ENCODE measurements at regions not wholly inside any gene's neighbourhood (a gene's known extent, or its start where the extent isn't known, plus 50 kb on each side); places are given as distances from the start of the nearest gene placed in this dataset.

GRCh38 chr7:77474756-77475155 is 58.6 kb upstream of the GSAP start:
- no peak overlapping the region for H3K4me3 ChIP-seq (ENCODE audit: low read depth, low read length)
- TF ChIP-seq, protein P1, sequence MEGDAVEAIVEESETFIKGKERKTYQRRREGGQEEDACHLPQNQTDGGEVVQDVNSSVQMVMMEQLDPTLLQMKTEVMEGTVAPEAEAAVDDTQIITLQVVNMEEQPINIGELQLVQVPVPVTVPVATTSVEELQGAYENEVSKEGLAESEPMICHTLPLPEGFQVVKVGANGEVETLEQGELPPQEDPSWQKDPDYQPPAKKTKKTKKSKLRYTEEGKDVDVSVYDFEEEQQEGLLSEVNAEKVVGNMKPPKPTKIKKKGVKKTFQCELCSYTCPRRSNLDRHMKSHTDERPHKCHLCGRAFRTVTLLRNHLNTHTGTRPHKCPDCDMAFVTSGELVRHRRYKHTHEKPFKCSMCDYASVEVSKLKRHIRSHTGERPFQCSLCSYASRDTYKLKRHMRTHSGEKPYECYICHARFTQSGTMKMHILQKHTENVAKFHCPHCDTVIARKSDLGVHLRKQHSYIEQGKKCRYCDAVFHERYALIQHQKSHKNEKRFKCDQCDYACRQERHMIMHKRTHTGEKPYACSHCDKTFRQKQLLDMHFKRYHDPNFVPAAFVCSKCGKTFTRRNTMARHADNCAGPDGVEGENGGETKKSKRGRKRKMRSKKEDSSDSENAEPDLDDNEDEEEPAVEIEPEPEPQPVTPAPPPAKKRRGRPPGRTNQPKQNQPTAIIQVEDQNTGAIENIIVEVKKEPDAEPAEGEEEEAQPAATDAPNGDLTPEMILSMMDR (conservative IDR thresholded peaks at IDR 0.05; ENCODE audit: low read depth, low read length), result no peak

DNA sequence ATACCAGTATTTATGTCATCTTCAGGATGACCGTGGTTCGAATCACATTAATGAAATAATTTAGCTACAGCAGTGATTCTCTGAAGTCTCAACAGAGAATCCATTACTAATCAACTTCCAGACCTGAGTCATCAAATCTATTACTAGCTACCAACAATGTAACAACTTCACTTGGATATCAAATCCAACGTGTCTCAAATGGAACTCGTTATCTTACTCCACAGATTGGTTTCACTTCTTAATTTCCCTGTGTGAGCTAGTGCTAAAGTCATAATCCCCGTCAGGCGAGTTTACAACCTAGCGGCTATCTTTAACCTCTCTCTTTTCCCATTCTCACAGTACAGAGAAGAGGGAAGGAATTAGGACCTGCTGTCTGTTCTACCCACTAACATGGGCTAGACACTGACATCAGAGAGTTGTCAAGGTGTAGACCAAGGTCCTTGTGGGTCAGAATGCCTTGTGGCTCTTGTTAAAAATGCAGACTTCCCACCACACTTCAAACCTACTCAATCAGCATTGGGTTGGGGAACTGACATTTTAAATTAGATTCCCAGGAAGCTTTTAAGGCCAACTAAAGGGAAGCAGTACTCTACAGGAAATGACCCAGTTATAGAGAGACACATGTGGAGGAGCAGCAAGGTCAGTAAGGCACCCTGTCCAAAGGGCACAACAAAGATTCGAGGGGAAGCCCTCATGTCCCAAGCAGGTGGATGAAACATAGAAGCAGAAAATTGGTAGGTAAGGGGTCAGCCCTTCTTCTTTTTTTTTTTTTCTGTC is 57.3 kb upstream of the GSAP start:
- DNase-seq (ENCODE audit: low read depth), result no peak
- TF ChIP-seq, protein P1 (conservative IDR thresholded peaks at IDR 0.05; ENCODE audit: low read depth, low read length), result no peak
- H3K4me3 ChIP-seq (ENCODE audit: low read depth, low read length), result no peak overlapping the region

More at GRCh38 chr7:77474756-77475155, 58.6 kb upstream of the GSAP start:
- no peak for DNase-seq (ENCODE audit: low read depth)

DNA sequence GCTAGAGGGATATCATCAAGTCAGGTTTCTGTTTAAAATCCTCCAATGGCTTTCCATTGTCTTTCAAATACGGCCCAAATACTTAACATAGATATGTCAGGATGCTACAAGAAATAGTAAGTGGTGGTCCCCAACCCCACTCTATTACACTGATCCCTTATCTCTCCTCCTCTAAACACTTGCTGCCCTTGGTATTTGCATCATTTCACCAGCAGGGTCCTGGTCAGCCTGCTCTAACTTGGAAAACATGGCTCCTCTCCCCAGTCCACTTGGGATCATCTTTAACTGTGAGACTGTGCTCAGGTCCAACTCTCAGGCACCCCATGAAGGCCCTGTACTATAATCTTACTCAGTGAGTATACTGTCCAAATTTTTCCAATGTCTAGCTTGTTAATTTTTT is 53.8 kb upstream of the GSAP start:
- no peak overlapping the region for H3K4me3 ChIP-seq (ENCODE audit: low read depth, low read length)
- TF ChIP-seq, protein P1 (conservative IDR thresholded peaks at IDR 0.05; ENCODE audit: low read depth, low read length), result no peak
- DNase-seq (ENCODE audit: low read depth), result no peak

DNA sequence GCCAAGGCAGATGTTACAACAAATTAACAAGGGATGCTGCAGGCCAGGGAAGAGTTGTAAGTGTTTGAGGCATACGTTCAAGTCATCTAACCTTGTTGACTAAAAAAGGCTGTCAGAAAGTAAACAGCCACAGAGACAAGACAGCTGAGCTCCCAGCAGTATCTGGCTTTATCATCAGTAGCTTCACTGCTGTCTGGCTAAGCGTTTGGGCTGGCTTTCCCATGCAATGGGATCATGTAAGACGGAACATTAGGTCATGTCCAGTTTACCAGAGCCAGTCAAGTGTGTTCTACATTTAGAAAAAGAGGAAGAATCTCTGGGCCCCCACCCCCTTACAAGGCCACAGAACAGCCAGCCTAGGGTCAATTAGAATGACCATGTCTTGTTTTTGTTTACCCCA is 51.3 kb upstream of the GSAP start:
- peak; percentile 70 for DNase-seq (ENCODE audit: low read depth)
- H3K4me3 ChIP-seq (ENCODE audit: low read depth, low read length), result no peak overlapping the region
- TF ChIP-seq, protein P1 (conservative IDR thresholded peaks at IDR 0.05; ENCODE audit: low read depth, low read length), result no peak

DNA sequence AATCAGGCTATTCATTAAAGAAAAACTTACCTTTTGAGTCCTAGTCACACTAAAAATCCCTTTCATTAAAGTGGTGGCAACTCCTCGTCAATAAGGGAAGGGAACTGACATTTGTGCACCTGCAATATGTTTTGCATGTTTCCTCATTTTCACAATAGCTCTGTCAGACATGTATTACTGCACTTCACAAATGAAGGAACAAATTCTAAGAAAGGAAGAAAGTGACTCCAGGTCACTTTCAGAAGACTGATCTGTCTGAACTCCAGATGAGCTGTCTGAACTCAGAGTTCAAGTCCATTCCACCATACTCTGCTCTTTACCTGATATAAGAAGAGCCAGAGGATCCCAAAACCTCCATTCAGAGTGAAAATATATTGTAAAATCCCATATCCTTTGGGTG is 50.3 kb upstream of the GSAP start:
- H3K4me3 ChIP-seq (ENCODE audit: low read depth, low read length), result no peak overlapping the region
- DNase-seq (ENCODE audit: low read depth), result no peak
- TF ChIP-seq, protein P1 (conservative IDR thresholded peaks at IDR 0.05; ENCODE audit: low read depth, low read length), result no peak
